IMR-90 (cell line): ENCODE measurements at regions not wholly inside any gene's neighbourhood (a gene's known extent, or its start where the extent isn't known, plus 50 kb on each side); places are given as distances from the start of the nearest gene placed in this dataset.

Source experiments
- ATAC-seq: fragments of 200-7000 bp; cut with Tn5 transposase; 2 replicates; pipeline ENCODE4 v1.9.1; 2020; ENCODE audit warnings: low read depth, mild to moderate bottlenecking, moderate library complexity
- BruUV-seq: library from RNA; stranded (reverse); fragments of 400-500 nt; replicated peaks from 2 replicates; lab custom pipeline; 2021; lab: Mats Ljungman, UMichigan
- CTCF ChIA-PET: fragments of 300-600 bp; formaldehyde crosslinking; extraction: SDS; loops from one replicate; lab custom pipeline; 2021; ENCODE audit warnings: antibody characterized with exemption; lab: Yijun Ruan, JAX
- POLR2A ChIA-PET: fragments of 300-600 bp; sonication (Branson Sonifier 250); formaldehyde crosslinking; loops from one replicate; lab custom pipeline; 2022; ENCODE audit warnings: antibody characterized with exemption; ENCODE audit not compliant: unreplicated experiment; lab: Charles Lee
- DNase-seq: peaks from one replicate; pipeline ENCODE4 v3.0.0; 2013
- H2AFZ ChIP-seq: replicated peaks from 2 replicates; pipeline ENCODE3; 2013; ENCODE audit warnings: low read length, mild to moderate bottlenecking; ENCODE audit not compliant: poor library complexity
- H2AK5ac ChIP-seq: 2 replicates; pipeline ENCODE4 v1.6.1; 2013; ENCODE audit warnings: low read depth, low read length, inconsistent platforms
- H2AK9ac ChIP-seq: replicated peaks from 2 replicates; pipeline ENCODE3; 2013; ENCODE audit warnings: mild to moderate bottlenecking, low read depth, low read length, moderate library complexity; ENCODE audit not compliant: poor library complexity
- H2BK120ac ChIP-seq: 2 replicates; pipeline ENCODE4 v1.6.1; 2013; ENCODE audit warnings: low read depth, low read length, inconsistent platforms
- H2BK15ac ChIP-seq: 3 replicates; pipeline ENCODE4 v1.6.1; 2013; ENCODE audit warnings: low read depth, low read length, inconsistent platforms
- H2BK20ac ChIP-seq: 2 replicates; pipeline ENCODE4 v1.6.1; 2013; ENCODE audit warnings: low read depth, mild to moderate bottlenecking, inconsistent platforms, low read length, moderate library complexity
- H2BK5ac ChIP-seq: 2 replicates; pipeline ENCODE4 v1.6.1; 2013; ENCODE audit warnings: mild to moderate bottlenecking, low read depth, low read length, inconsistent platforms; ENCODE audit not compliant: poor library complexity, severe bottlenecking
- H3K14ac ChIP-seq: replicated peaks from 2 replicates; pipeline ENCODE4 v1.6.1; 2013; ENCODE audit warnings: low read depth, low read length, inconsistent platforms
- H3K18ac ChIP-seq: 2 replicates; pipeline ENCODE4 v1.6.1; 2013; ENCODE audit warnings: low read depth, low read length, control low read depth
- H3K23ac ChIP-seq: 2 replicates; pipeline ENCODE4 v1.6.1; 2013; ENCODE audit warnings: low read depth, low read length, inconsistent platforms
- H3K27ac ChIP-seq: 2 replicates; pipeline ENCODE4 v1.5.1; 2013; ENCODE audit warnings: mild to moderate bottlenecking, control low read depth, low read length; ENCODE audit not compliant: insufficient read depth
- H3K27me3 ChIP-seq: 2 replicates; pipeline ENCODE4 v1.6.1; 2013; ENCODE audit warnings: low read length; ENCODE audit not compliant: control insufficient read depth, insufficient read depth
- H3K36me3 ChIP-seq: 2 replicates; pipeline ENCODE4 v1.6.1; 2013; ENCODE audit warnings: low read length, mixed read lengths; ENCODE audit not compliant: control insufficient read depth, insufficient read depth
- H3K4ac ChIP-seq: 2 replicates; pipeline ENCODE4 v1.6.1; 2013; ENCODE audit warnings: low read depth, low read length, inconsistent platforms
- H3K4me1 ChIP-seq: 2 replicates; pipeline ENCODE4 v1.6.1; 2013; ENCODE audit warnings: low read length, mixed read lengths; ENCODE audit not compliant: control insufficient read depth, insufficient read depth
- H3K4me2 ChIP-seq: 2 replicates; pipeline ENCODE4 v1.6.1; 2013; ENCODE audit warnings: low read depth, mild to moderate bottlenecking, control low read depth, low read length, moderate library complexity
- H3K4me3 ChIP-seq: 2 replicates; pipeline ENCODE4 v1.5.1; 2013; ENCODE audit warnings: low read depth, mild to moderate bottlenecking, control low read depth, low read length, moderate library complexity; ENCODE audit not compliant: insufficient read depth
- H3K56ac ChIP-seq: 2 replicates; pipeline ENCODE4 v1.6.1; 2013; ENCODE audit warnings: low read length, inconsistent platforms; ENCODE audit not compliant: insufficient read depth; ENCODE audit errors: extremely low read depth
- H3K79me1 ChIP-seq, 2 experiments: 2 replicates each; pipeline ENCODE4 v1.6.1; 2013; ENCODE audit warnings: low read length in 2 of 2, inconsistent platforms in 1 of 2, low read depth in 1 of 2
- H3K9ac ChIP-seq: 2 replicates; pipeline ENCODE4 v1.6.1; 2013; ENCODE audit warnings: low read depth, low read length, control low read depth
- H3K9me1 ChIP-seq: 2 replicates; pipeline ENCODE4 v1.6.1; 2013; ENCODE audit warnings: low read length, inconsistent platforms; ENCODE audit not compliant: insufficient read depth
- H3K9me3 ChIP-seq: 2 replicates; pipeline ENCODE4 v1.6.1; 2013; ENCODE audit warnings: low read length; ENCODE audit not compliant: control insufficient read depth, insufficient read depth
- H4K20me1 ChIP-seq: 2 replicates; pipeline ENCODE4 v1.6.1; 2013; ENCODE audit warnings: low read length, inconsistent platforms; ENCODE audit not compliant: insufficient read depth
- H4K5ac ChIP-seq: 2 replicates; pipeline ENCODE4 v1.6.1; 2013; ENCODE audit warnings: mild to moderate bottlenecking, low read depth, low read length, control low read depth
- H4K8ac ChIP-seq, 2 experiments: 2 replicates each; pipeline ENCODE4 v1.6.1; 2013; ENCODE audit warnings: low read depth in 2 of 2, low read length in 2 of 2, control low read depth in 1 of 2, inconsistent platforms in 1 of 2
- H4K91ac ChIP-seq: 2 replicates; pipeline ENCODE4 v1.6.1; 2013; ENCODE audit warnings: low read depth, low read length, inconsistent platforms; ENCODE audit not compliant: insufficient read depth
- BHLHE40 ChIP-seq: fragments of 150-350 bp; IDR thresholded peaks from 2 replicates; pipeline ENCODE4 v1.6.1; 2016; ENCODE audit warnings: mild to moderate bottlenecking, low read depth, low read length
- CEBPB ChIP-seq: IDR thresholded peaks from 2 replicates; pipeline ENCODE4 v1.6.1; 2012; ENCODE audit warnings: low read depth, low read length, improper control_type of control experiment
- CHD1 ChIP-seq: IDR thresholded peaks from 2 replicates; pipeline ENCODE4 v1.6.1; 2012; ENCODE audit warnings: low read depth, low read length, improper control_type of control experiment
- FOS ChIP-seq: fragments of 150-350 bp; IDR thresholded peaks from 2 replicates; pipeline ENCODE4 v1.6.1; 2016; ENCODE audit warnings: low read depth, low read length
- MAFK ChIP-seq: IDR thresholded peaks from 2 replicates; pipeline ENCODE4 v1.6.1; 2012; ENCODE audit warnings: low read depth, low read length, improper control_type of control experiment
- MAZ ChIP-seq: IDR thresholded peaks from 2 replicates; pipeline ENCODE4 v1.6.1; 2012; ENCODE audit warnings: low read depth, mild to moderate bottlenecking, low read length, improper control_type of control experiment, moderate library complexity, borderline replicate concordance
- MXI1 ChIP-seq: IDR thresholded peaks from 2 replicates; pipeline ENCODE4 v1.6.1; 2012; ENCODE audit warnings: low read depth, mild to moderate bottlenecking, low read length, moderate library complexity, borderline replicate concordance
- NFE2L2 ChIP-seq: fragments of 150-350 bp; IDR thresholded peaks from 2 replicates; pipeline ENCODE4 v1.6.1; 2016; ENCODE audit warnings: low read depth, mild to moderate bottlenecking, low read length
- POLR2A ChIP-seq: IDR thresholded peaks from 2 replicates; pipeline ENCODE4 v1.6.1; 2012; ENCODE audit warnings: mild to moderate bottlenecking, low read depth, low read length
- RAD21 ChIP-seq: IDR thresholded peaks from 2 replicates; pipeline ENCODE4 v1.6.1; 2012; ENCODE audit warnings: low read length, improper control_type of control experiment
- RCOR1 ChIP-seq: IDR thresholded peaks from 2 replicates; pipeline ENCODE4 v1.6.1; 2012; ENCODE audit warnings: mild to moderate bottlenecking, low read length, improper control_type of control experiment; ENCODE audit not compliant: insufficient replicate concordance
- RFX5 ChIP-seq: IDR thresholded peaks from 2 replicates; pipeline ENCODE4 v1.8.0; 2012; ENCODE audit warnings: low read depth, mild to moderate bottlenecking, low read length, moderate library complexity
- SMC3 ChIP-seq: fragments of 150-350 bp; IDR thresholded peaks from 2 replicates; pipeline ENCODE4 v1.6.1; 2016; ENCODE audit warnings: low read depth, mild to moderate bottlenecking, antibody characterized with exemption, low read length, moderate library complexity
- WGBS, 2 experiments: methylation state at CpG; one replicate each; pipeline versions ENCODE4 v1.1.5 to v1.1.7; 2013; ENCODE audit warnings: missing lambda C conversion rate in 2 of 2; ENCODE audit not compliant: insufficient read length in 1 of 2; ENCODE audit errors: extremely low coverage in 2 of 2; 5-methylcytosine and 5-hydroxymethylcytosine counted together
- dilution Hi-C: fragments of 300-500 bp; cut with HindIII; formaldehyde crosslinking; loops from one replicate; pipeline ENCODE4 v1.14.3; 2018; ENCODE audit warnings: low sequenced_read_pairs; ENCODE audit not compliant: unreplicated experiment
- in situ Hi-C: fragments of 300-500 bp; cut with MboI; formaldehyde crosslinking; loops from 3 replicates; pipeline ENCODE4 v1.14.3; 2019; ENCODE audit warnings: low sequenced_read_pairs, inconsistent platforms, mixed read lengths
- intact Hi-C: fragments of 100-400 bp; cut with micrococcal nuclease; formaldehyde crosslinking; loops from 2 replicates; pipeline ENCODE4 v1.10.0; 2022
- TF ChIP-seq, protein P1 (sequence below): conservative IDR thresholded peaks from 2 replicates; pipeline ENCODE4 v1.5.1; 2012; ENCODE audit warnings: mild to moderate bottlenecking, low read depth, low read length, improper control_type of control experiment
- TF ChIP-seq, protein P2 (sequence below): fragments of 150-350 bp; IDR thresholded peaks from 2 replicates; pipeline ENCODE4 v1.6.1; 2016; ENCODE audit warnings: low read depth, mild to moderate bottlenecking, low read length, moderate library complexity, borderline replicate concordance
- TF ChIP-seq, protein P3 (sequence below): fragments of 150-350 bp; IDR thresholded peaks from 2 replicates; pipeline ENCODE4 v1.6.1; 2017; ENCODE audit warnings: mild to moderate bottlenecking, antibody characterized with exemption, low read length, low read depth

DNA sequence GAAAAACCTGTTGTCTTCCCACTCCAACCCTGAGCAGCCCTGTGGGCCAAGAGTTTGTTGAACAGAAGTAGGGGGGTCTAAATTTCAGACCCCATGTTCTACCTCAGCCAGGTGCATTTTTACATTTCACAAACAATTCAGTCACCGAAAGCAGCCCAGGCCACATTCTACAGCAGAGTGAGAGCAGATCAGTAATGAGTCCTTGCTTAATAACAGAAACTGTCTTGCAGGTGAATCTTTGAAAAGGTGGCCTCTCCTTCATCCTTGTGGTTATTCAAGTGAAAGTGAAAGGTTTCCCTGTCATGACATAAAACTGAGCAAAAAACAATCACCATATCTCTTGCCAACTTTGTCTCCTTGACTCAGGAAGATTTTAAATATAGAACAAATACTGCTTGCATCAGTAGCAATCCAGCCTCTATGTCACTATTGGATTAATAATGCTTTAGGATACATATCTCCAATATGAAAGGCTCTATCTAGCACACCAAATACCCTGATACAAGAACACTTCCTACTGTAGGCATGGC lies 670.2 kb downstream of the DIAPH3 start:
- DNase-seq (no peak), ATAC-seq (no peak)
- Histone ChIP-seq H3K9me1 (no peaks in the 10 kb centered on the region), H3K4me3 (no peak overlapping the region), H3K4me2 (no peak overlapping the region), H3K27me3 (peaks cover 7% of the 10 kb centered on the region), H3K18ac (no peak overlapping the region), H3K23ac (no peak overlapping the region), H2BK20ac (no peak overlapping the region), H4K91ac (no peak overlapping the region), H2BK120ac (no peak overlapping the region), H2AK5ac (no peak overlapping the region), H3K9ac (no peak overlapping the region), H4K8ac (no peak overlapping the region), H3K79me1 (no peaks in the 10 kb centered on the region), H3K14ac (no peak overlapping the region), H3K56ac (no peak overlapping the region), H3K4me1 (no peaks in the 10 kb centered on the region; the same call in 1 of the 2 replicates), H2BK5ac (no peak overlapping the region), H4K5ac (no peak overlapping the region), H2AFZ (no peak overlapping the region), H4K20me1 (no peaks in the 10 kb centered on the region), H2AK9ac (no peak overlapping the region), H3K36me3 (no peaks in the 10 kb centered on the region), H3K9me3 (no peaks in the 10 kb centered on the region), H2BK15ac (no peak overlapping the region; the same call in 2 of the 3 replicates), H3K4ac (no peak overlapping the region), H3K27ac (no peak overlapping the region)
- BruUV-seq = no TSS peak
- POLR2A ChIA-PET = no interaction called here
- intact Hi-C loops = no loop called here
- TF ChIP-seq MAFK (no peak), BHLHE40 (no peak), FOS (no peak), RAD21 (no peak), CEBPB (no peak), MAZ (no peak), RCOR1 (no peak), MXI1 (no peak), NFE2L2 (no peak), SMC3 (no peak), CHD1 (no peak), RFX5 (no peak), POLR2A (no peak)
- TF ChIP-seq, protein P1, sequence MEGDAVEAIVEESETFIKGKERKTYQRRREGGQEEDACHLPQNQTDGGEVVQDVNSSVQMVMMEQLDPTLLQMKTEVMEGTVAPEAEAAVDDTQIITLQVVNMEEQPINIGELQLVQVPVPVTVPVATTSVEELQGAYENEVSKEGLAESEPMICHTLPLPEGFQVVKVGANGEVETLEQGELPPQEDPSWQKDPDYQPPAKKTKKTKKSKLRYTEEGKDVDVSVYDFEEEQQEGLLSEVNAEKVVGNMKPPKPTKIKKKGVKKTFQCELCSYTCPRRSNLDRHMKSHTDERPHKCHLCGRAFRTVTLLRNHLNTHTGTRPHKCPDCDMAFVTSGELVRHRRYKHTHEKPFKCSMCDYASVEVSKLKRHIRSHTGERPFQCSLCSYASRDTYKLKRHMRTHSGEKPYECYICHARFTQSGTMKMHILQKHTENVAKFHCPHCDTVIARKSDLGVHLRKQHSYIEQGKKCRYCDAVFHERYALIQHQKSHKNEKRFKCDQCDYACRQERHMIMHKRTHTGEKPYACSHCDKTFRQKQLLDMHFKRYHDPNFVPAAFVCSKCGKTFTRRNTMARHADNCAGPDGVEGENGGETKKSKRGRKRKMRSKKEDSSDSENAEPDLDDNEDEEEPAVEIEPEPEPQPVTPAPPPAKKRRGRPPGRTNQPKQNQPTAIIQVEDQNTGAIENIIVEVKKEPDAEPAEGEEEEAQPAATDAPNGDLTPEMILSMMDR = no peak
- TF ChIP-seq, protein P2, sequence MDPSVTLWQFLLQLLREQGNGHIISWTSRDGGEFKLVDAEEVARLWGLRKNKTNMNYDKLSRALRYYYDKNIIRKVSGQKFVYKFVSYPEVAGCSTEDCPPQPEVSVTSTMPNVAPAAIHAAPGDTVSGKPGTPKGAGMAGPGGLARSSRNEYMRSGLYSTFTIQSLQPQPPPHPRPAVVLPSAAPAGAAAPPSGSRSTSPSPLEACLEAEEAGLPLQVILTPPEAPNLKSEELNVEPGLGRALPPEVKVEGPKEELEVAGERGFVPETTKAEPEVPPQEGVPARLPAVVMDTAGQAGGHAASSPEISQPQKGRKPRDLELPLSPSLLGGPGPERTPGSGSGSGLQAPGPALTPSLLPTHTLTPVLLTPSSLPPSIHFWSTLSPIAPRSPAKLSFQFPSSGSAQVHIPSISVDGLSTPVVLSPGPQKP = no peak
- TF ChIP-seq, protein P3, sequence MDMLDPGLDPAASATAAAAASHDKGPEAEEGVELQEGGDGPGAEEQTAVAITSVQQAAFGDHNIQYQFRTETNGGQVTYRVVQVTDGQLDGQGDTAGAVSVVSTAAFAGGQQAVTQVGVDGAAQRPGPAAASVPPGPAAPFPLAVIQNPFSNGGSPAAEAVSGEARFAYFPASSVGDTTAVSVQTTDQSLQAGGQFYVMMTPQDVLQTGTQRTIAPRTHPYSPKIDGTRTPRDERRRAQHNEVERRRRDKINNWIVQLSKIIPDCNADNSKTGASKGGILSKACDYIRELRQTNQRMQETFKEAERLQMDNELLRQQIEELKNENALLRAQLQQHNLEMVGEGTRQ = no peak
- dilution Hi-C loops = no loop called here
- WGBS, 2 experiments = no CpG with 5 or more reads among the region's 1 CpG
- in situ Hi-C loops = no loop called here
- CTCF ChIA-PET = no interaction called here
